ENCODE measurements at regions not wholly inside any gene's neighbourhood (a gene's known extent, or its start where the extent isn't known, plus 50 kb on each side); places are given as distances from the start of the nearest gene placed in this dataset.
"Not testable (repeated sequence)": the region's sequence is repeated elsewhere in the genome, so short reads cannot be mapped to it uniquely, and the experiment has no call there.

DNA sequence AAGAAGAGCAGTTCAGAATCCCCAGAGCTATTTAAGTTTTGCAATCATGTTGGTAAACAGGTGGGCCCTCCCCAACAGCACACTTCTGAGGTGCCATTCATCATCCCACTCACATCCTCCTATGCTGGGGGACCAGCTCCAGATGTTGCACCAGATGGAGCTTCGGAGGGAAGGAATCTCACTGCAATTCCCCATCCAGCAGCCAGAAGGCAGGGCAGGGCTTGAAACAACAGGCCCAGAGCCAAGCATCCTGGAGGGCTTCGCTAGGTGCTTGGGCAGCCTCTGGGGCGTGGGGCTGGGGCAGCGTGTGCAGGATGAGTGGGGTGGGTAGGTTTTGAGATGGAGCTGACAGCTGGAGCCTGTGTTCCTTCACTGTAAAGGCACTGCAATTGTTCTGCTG lies 73.6 kb downstream of the ATP6V0E2 start:
- TF ChIP-seq, protein P1, sequence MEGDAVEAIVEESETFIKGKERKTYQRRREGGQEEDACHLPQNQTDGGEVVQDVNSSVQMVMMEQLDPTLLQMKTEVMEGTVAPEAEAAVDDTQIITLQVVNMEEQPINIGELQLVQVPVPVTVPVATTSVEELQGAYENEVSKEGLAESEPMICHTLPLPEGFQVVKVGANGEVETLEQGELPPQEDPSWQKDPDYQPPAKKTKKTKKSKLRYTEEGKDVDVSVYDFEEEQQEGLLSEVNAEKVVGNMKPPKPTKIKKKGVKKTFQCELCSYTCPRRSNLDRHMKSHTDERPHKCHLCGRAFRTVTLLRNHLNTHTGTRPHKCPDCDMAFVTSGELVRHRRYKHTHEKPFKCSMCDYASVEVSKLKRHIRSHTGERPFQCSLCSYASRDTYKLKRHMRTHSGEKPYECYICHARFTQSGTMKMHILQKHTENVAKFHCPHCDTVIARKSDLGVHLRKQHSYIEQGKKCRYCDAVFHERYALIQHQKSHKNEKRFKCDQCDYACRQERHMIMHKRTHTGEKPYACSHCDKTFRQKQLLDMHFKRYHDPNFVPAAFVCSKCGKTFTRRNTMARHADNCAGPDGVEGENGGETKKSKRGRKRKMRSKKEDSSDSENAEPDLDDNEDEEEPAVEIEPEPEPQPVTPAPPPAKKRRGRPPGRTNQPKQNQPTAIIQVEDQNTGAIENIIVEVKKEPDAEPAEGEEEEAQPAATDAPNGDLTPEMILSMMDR (IDR thresholded peaks at IDR 0.05): not testable (repeated sequence)
- TF ChIP-seq POLR2AphosphoS5 (IDR thresholded peaks at IDR 0.05): not testable (repeated sequence)
